Stimulated activated CD4-positive, alpha-beta T cell treated with anti-CD3 and anti-CD28 coated beads, Interleukin-15, amount 100 ng/mL, for 48 hours (primary cell): ENCODE measurements at regions not wholly inside any gene's neighbourhood (a gene's known extent, or its start where the extent isn't known, plus 50 kb on each side); places are given as distances from the start of the nearest gene placed in this dataset.
"Not testable (repeated sequence)": the region's sequence is repeated elsewhere in the genome, so short reads cannot be mapped to it uniquely, and the experiment has no call there.

ENCODE experiments used
- DNase-seq, 2 donors: peaks; one replicate each; pipeline ENCODE4 v3.0.0-alpha.2; 2020; ENCODE audit warnings: low read depth in 2 of 2

DNA sequence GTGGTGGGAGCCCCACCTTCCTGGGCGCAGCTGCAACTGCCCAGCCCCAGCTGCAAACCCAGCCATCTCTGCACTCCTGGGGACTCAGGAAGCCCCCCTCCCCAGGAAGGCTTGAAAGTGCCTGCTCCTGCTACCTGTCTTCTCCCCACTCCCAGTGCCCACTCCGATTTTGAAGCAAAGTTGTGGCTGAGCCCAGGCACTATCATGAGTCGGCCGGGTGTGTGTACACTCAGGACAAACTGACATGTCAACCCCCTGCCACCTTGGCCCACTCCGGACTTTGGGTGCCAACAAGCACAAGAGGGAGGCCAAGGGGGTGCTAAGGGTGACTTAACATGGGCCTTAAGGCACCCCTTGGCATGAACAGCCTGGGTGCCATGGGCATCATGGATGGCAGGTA is 325.5 kb upstream of the PTGER4 start:
- DNase-seq: no peak

GRCh38 chr5:40353442-40353841 is 326.3 kb upstream of the PTGER4 start:
- DNase-seq: no peak

GRCh38 chr5:40347981-40348725 is 331.6 kb upstream of the PTGER4 start:
- no peak for DNase-seq

DNA sequence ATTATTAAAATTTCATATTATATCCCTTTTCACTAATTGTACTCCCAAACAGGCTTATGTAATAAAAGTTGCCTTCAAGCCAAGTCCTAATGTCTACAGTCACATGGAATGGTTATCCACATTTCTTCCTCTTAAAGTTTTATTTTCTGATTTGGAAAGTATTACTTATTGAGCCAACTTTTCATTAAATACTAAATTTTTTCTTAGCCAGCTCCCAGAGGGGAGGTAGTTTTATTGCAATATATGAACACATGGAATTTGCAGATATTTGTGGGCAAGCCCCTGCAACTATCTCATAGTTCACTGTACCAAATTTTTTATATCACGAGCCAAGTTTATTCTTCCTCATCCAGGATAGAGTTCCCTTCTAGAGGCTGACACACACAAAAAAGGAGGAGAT is 332.8 kb upstream of the PTGER4 start:
- no peak for DNase-seq

DNA sequence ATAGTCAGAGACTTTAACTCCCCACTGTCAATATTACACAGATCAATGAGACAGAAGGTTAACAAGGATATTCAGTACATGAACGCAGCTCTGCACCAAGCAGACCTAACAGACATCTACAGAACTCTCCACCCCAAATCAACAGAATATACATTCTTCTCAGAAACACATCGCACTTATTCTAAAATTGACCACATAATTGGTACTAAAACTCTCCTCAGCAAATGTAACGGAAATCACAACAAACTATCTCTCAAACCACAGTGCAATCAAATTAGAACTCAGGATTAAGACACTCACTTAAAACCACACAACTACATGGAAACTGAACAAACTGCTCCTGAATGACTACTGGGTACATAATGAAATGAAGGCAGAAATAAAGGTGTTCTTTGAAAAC is 341.3 kb upstream of the PTGER4 start:
- DNase-seq: not testable (repeated sequence)

DNA sequence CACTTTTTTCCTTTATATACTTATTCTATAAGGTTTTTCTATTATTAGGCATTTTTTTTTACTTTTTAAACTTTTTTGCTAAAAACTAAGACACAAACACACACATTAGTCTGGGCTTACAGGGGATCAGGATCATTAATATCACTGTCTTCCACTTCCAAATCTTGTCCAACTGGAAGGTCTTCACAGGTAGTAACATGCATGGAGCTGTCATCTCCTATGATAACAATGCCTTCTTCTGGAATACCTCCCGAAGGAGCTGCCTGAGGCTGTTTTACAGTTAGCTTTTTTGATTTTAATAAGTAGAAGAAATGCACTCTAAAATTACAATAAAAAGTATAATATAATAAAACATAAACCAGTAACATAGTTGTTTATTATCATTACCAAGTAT is 345.5 kb upstream of the PTGER4 start:
- DNase-seq: no peak

DNA sequence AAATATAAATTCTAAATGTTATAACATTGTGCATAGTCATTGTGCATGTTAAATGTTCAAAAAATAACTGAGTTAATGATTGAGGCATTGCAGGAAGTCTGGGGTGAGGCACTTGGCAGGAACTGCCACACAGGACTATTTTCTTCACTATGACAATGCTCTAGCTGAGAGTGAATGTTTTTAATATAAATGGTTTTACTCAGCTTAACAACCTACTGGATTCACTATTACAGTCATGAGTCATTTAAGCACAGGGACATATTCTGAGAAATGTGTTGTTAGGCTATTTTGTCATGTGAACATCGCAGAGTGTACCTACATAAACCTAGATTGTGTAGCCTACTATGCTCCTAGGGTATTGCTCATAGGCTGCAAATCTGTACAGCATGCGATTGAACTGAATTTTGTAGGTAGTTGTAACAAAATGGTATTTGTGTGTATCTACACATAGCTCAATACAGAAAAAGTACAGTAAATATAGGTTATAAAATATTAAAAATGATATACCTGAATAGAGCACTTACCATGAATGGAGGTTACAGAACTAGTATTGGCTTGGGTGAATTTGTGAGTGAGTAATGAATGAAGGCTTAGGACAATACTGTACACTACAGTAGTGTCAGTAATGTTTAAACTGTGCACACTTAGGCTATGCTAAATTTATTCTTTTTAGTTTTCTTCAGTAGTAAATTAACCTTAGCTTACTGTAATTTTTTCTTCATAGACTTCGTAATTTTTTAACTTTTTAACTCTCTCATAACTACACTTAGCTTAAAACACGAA is 346.1 kb upstream of the PTGER4 start:
- DNase-seq: peak in 1 of 2 donors; percentile 5

- no peak for DNase-seq
Observed at GRCh38 chr5:40332970-40333369, 346.7 kb upstream of the PTGER4 start.

GRCh38 chr5:40331616-40332015 is 348.1 kb upstream of the PTGER4 start:
- no peak for DNase-seq

- DNase-seq: no peak
Observed at GRCh38 chr5:40321514-40321913, 358.2 kb upstream of the PTGER4 start.

GRCh38 chr5:40318395-40318794 is 361.3 kb upstream of the PTGER4 start:
- DNase-seq: no peak

GRCh38 chr5:40317023-40317422 is 362.7 kb upstream of the PTGER4 start:
- DNase-seq: no peak

GRCh38 chr5:40315126-40315525 is 364.6 kb upstream of the PTGER4 start:
- DNase-seq: no peak

DNA sequence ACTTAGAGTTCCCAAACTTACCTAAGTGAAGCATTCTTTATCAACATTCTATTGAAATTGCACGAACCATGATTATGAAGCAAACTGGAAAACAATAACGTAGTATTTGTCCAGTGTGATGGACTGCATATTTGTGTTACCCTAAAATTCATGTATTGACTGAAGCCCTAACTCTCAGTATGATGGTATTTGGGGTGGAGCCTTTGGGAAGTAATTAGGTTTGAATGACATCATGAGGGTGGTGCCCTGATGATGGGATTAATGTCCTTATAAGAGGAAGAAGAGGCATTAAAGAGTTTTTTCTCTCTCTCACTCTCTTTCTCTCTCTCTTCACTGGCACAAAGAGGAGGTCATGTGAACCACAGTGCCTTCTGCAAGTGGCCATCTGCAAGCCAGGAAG is 365.4 kb upstream of the PTGER4 start:
- no peak for DNase-seq

GRCh38 chr5:40312205-40312604 is 367.5 kb upstream of the PTGER4 start:
- DNase-seq: no peak

DNA sequence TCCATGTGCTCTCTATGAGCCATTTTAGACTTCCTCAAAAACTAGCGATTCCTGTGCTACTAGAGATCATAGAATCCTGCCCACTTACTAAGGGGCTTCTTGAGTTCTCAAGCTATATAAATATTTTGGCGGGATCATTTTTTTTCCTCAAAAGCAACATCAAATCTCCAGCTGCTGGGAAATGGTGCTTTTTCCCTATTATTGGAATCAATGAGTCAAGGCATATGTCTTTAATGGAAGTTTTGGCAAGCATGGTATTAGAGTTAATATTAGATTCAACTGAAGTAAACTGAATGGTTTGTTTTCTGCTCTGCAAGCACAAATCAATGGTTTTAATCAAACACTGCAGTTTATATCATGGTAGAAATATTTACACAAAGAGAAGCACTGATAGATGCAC is 369.9 kb upstream of the PTGER4 start:
- DNase-seq: no peak

DNA sequence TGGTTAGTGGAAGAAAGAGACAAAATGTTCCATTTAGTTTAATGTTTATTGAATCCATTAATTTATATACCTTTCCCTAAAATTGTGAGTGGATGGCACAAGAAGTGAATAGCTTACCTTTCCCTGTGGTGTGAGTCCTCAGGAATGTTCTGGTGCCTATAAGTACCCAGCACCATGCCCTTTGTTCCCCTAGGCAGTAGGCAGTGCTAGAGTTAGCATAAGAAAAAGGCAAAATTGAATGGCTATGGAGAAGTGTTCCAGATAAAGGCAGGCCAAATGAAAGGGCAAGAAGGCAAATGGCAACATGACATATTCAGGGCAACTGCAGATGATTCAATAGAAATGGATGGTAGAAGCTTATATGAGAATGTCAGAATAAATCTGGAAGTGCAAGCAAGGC is 370.8 kb upstream of the PTGER4 start:
- DNase-seq: no peak

GRCh38 chr5:40307920-40308319 is 371.8 kb upstream of the PTGER4 start:
- no peak for DNase-seq

- DNase-seq: no peak
Observed at GRCh38 chr5:40306869-40307487, 372.7 kb upstream of the PTGER4 start.

DNA sequence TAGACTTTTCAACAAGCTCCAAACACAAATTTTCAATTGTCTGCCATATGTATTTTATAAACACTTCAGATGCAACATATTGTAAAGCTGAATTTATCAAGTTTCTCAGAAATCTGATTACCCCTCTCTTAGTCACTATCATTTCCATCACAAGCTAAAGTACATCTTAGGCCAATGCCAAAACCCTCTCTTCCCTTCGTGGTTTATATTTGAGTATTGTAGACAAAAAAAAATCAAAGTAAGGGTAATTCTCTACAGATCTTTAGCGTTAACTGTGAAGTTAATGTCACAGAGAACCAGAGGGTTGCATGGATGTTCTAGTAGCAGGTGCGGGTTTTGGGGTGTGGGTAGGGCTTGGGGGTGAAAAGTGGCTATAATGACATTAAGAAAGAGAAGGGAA is 387.7 kb upstream of the PTGER4 start:
- DNase-seq: no peak

GRCh38 chr5:40291338-40291737 is 388.4 kb upstream of the PTGER4 start:
- no peak for DNase-seq

DNA sequence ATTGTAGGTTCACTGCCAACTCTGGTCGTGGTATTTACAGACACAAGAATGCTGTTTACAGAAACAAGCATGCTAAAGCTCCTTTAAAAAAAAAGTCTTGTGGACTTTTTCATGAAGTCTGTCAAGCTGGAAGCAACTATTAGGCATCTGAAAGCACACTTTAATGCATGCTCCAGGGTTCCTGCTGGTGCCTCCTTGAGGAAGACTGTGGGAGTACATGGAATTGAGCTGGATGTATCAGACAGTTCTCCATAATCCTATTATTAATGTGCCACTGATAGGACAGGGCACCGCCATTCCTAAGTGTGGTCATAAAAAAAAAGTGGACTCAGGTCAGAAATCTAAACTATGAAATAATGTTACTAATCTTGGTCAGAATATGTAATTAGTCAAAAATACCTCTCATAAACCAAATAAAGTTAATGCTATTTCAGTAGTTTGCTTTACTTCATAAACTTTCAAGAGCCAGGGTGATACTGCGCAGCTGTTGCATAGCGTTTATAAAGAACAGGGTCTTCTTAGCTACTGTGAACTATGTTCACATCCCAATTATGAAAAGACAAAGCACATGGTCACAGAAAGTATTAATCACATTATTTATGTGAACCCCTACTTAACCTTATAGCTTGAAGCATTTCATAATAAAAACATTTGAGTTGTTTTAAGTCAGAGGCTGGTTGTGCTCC is 390.8 kb upstream of the PTGER4 start:
- no peak for DNase-seq
